ENCODE measurements at regions not wholly inside any gene's neighbourhood (a gene's known extent, or its start where the extent isn't known, plus 50 kb on each side); places are given as distances from the start of the nearest gene placed in this dataset.

GRCh38 chr2:149824136-149824535 lies 236.6 kb upstream of the MMADHC start:
- Histone ChIP-seq H4K20me1 (replicated peaks; ENCODE audit: control insufficient read depth, extremely low read depth, insufficient read depth, low read length) (no peaks in the 10 kb centered on the region), H3K9me1 (replicated peaks; ENCODE audit: control insufficient read depth, extremely low read depth, insufficient read depth, low read length) (no peaks in the 10 kb centered on the region), H3K27ac (ENCODE audit: insufficient read depth, low read depth, low read length) (no peak overlapping the region), H3K4me1 (ENCODE audit: control insufficient read depth, extremely low read depth, insufficient read depth, low read length) (peaks cover 11% of the 10 kb centered on the region), H3K27me3 (ENCODE audit: control insufficient read depth in 2 of 2, insufficient read depth in 2 of 2, low read length in 2 of 2) (no peaks in the 10 kb centered on the region), H3K9ac (replicated peaks; ENCODE audit: extremely low read depth, insufficient read depth, low read length) (no peak overlapping the region), H3K36me3 (ENCODE audit: control insufficient read depth in 2 of 2, extremely low read depth in 1 of 2, insufficient read depth in 2 of 2, low read length in 2 of 2) (no peaks in the 10 kb centered on the region), H3K4me2 (ENCODE audit: insufficient read depth, low read length) (no peak overlapping the region), H2AFZ (ENCODE audit: low read depth, low read length) (no peak overlapping the region), H3K4me3 (replicated peaks in 1 of 3; ENCODE audit: insufficient read depth in 1 of 3, low read depth in 1 of 3, low read length in 3 of 3) (no peak overlapping the region), H3K9me3 (replicated peaks; ENCODE audit: control insufficient read depth, insufficient read depth, low read length) (no peaks in the 10 kb centered on the region), H3K79me2 (ENCODE audit: control insufficient read depth, insufficient read depth, low read length) (no peaks in the 10 kb centered on the region)
- TF ChIP-seq POLR2AphosphoS5 (IDR thresholded peaks at IDR 0.05; ENCODE audit: insufficient read depth, low read depth, low read length) (no peak), CTCF (IDR thresholded peaks at IDR 0.05; ENCODE audit: extremely low read depth in 1 of 2, insufficient read depth in 1 of 2, low read depth in 1 of 2, low read length in 2 of 2) (no peak), JUN (IDR thresholded peaks at IDR 0.05; ENCODE audit: borderline replicate concordance, insufficient read depth, insufficient read length, low read depth) (no peak), FOS (IDR thresholded peaks at IDR 0.05; ENCODE audit: borderline replicate concordance, insufficient read depth, low read length) (no peak), POLR2A (IDR thresholded peaks at IDR 0.05; ENCODE audit: low read depth, low read length) (no peak), EZH2 (IDR thresholded peaks at IDR 0.05; ENCODE audit: borderline replicate concordance, low read depth, low read length, severe bottlenecking) (no peak), GATA2 (IDR thresholded peaks at IDR 0.05; ENCODE audit: insufficient read depth, insufficient read length, low read depth, low read length) (no peak), MYC (IDR thresholded peaks at IDR 0.05; ENCODE audit: low read depth, low read length) (no peak), MAX (IDR thresholded peaks at IDR 0.05; ENCODE audit: insufficient read depth, insufficient read length) (no peak)
- POLR2A ChIA-PET, result no interaction called here
- no peak for FAIRE-seq
- dilution Hi-C loops (cut with MboI; ENCODE audit: extremely low pct_ligation_motif_present, low sequenced_read_pairs) (no loop called here), intact Hi-C loops (cut with micrococcal nuclease) (no loop called here)
- BruUV-seq (replicated peaks), result no TSS peak
- DNase-seq (ENCODE audit: low read depth, low spot score), result no peak
- CTCF ChIA-PET, result no interaction called here
